Smooth muscle cell (in vitro differentiated cells): ENCODE measurements at regions not wholly inside any gene's neighbourhood (a gene's known extent, or its start where the extent isn't known, plus 50 kb on each side); places are given as distances from the start of the nearest gene placed in this dataset.

Experiments
- DNase-seq: peaks from one replicate; lab custom pipeline; 2025; ENCODE audit not compliant: unreplicated experiment; lab: John Stamatoyannopoulos, UW
- H2AFZ ChIP-seq: fragments of 200-600 bp; sonication (generic); 2 replicates; pipeline ENCODE4 v1.6.0; 2016; ENCODE audit warnings: antibody characterized with exemption, low read depth, mild to moderate bottlenecking
- H3F3A ChIP-seq: fragments of 200-600 bp; sonication (generic); 2 replicates; pipeline ENCODE4 v1.6.0; 2017; ENCODE audit warnings: antibody characterized with exemption, low read depth
- H3K27ac ChIP-seq: fragments of 200-600 bp; sonication (generic); 2 replicates; pipeline ENCODE4 v1.5.1; 2016; ENCODE audit warnings: low read depth, mild to moderate bottlenecking
- H3K27me3 ChIP-seq: fragments of 200-600 bp; sonication (generic); 2 replicates; pipeline ENCODE4 v1.6.1; 2016; ENCODE audit warnings: low read depth, mild to moderate bottlenecking
- H3K36me3 ChIP-seq: fragments of 200-600 bp; sonication (generic); 2 replicates; pipeline ENCODE4 v1.5.1; 2016; ENCODE audit warnings: low read depth
- H3K4me1 ChIP-seq: fragments of 200-600 bp; sonication (generic); 2 replicates; pipeline ENCODE4 v1.5.1; 2016; ENCODE audit warnings: low read depth
- H3K4me2 ChIP-seq: fragments of 200-600 bp; sonication (generic); 2 replicates; pipeline ENCODE4 v1.6.0; 2016; ENCODE audit warnings: mild to moderate bottlenecking
- H3K4me3 ChIP-seq: fragments of 200-600 bp; sonication (generic); 2 replicates; pipeline ENCODE4 v1.5.1; 2016; ENCODE audit warnings: mild to moderate bottlenecking
- H3K79me2 ChIP-seq: fragments of 200-600 bp; sonication (generic); 2 replicates; pipeline ENCODE4 v1.6.0; 2016; ENCODE audit warnings: low read depth, mild to moderate bottlenecking
- H3K9ac ChIP-seq: fragments of 200-600 bp; sonication (generic); 2 replicates; pipeline ENCODE4 v1.6.0; 2016; ENCODE audit warnings: low read depth
- H3K9me3 ChIP-seq: fragments of 200-600 bp; sonication (generic); replicated peaks from 2 replicates; pipeline ENCODE4 v1.5.1; 2016; ENCODE audit warnings: low read depth
- H4K20me1 ChIP-seq: fragments of 200-600 bp; sonication (generic); 2 replicates; pipeline ENCODE4 v1.6.0; 2016; ENCODE audit warnings: low read depth
- WGBS: methylation state at CpG from one replicate; pipeline ENCODE4 v1.1.7; 2016; ENCODE audit warnings: low lambda C conversion rate; 5-methylcytosine and 5-hydroxymethylcytosine counted together
- TF ChIP-seq, protein P1 (sequence below): fragments of 200-600 bp; sonication (generic); IDR thresholded peaks from 2 replicates; pipeline ENCODE4 v1.5.1; 2017; ENCODE audit warnings: borderline replicate concordance, mild to moderate bottlenecking, antibody characterized with exemption; ENCODE audit not compliant: insufficient read depth, poor library complexity, severe bottlenecking

DNA sequence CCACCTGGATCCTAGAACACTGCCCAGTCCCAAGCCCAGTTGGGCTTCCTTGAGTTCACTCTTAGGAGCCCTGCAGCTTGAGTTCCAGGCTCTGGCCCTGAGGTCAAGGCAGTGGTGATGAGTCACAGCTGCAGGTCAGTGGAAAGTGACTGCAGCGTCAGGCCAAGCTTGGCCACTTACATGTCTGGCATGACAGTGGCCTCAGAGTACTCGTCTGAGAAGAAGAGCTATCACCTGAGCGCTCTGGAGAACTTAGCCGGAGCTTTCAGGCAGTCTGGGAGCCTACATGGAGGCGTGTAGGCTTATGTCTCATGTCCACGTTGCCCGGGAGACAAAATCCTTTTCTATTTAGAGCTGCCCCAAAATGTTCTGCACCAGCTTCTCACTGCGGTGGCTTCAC, 75.6 kb downstream of the ARL6IP4 start:
- H3K79me2 ChIP-seq = no peaks in the 10 kb centered on the region
- no peak overlapping the region for H2AFZ ChIP-seq
- H3F3A ChIP-seq = peaks cover 7% of the 10 kb centered on the region
- H3K9ac ChIP-seq = no peak overlapping the region
- WGBS = 75% methylated on average over 8 of the region's 8 CpGs
- DNase-seq = no peak
- H3K9me3 ChIP-seq = no peaks in the 10 kb centered on the region
- no peaks in the 10 kb centered on the region for H3K27me3 ChIP-seq
- no peak overlapping the region for H3K4me2 ChIP-seq
- no peaks in the 10 kb centered on the region for H3K4me1 ChIP-seq
- TF ChIP-seq, protein P1, sequence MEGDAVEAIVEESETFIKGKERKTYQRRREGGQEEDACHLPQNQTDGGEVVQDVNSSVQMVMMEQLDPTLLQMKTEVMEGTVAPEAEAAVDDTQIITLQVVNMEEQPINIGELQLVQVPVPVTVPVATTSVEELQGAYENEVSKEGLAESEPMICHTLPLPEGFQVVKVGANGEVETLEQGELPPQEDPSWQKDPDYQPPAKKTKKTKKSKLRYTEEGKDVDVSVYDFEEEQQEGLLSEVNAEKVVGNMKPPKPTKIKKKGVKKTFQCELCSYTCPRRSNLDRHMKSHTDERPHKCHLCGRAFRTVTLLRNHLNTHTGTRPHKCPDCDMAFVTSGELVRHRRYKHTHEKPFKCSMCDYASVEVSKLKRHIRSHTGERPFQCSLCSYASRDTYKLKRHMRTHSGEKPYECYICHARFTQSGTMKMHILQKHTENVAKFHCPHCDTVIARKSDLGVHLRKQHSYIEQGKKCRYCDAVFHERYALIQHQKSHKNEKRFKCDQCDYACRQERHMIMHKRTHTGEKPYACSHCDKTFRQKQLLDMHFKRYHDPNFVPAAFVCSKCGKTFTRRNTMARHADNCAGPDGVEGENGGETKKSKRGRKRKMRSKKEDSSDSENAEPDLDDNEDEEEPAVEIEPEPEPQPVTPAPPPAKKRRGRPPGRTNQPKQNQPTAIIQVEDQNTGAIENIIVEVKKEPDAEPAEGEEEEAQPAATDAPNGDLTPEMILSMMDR = no peak
- no peak overlapping the region for H3K27ac ChIP-seq
- peaks cover 6% of the 10 kb centered on the region for H4K20me1 ChIP-seq
- no peak overlapping the region for H3K4me3 ChIP-seq
- no peaks in the 10 kb centered on the region for H3K36me3 ChIP-seq

DNA sequence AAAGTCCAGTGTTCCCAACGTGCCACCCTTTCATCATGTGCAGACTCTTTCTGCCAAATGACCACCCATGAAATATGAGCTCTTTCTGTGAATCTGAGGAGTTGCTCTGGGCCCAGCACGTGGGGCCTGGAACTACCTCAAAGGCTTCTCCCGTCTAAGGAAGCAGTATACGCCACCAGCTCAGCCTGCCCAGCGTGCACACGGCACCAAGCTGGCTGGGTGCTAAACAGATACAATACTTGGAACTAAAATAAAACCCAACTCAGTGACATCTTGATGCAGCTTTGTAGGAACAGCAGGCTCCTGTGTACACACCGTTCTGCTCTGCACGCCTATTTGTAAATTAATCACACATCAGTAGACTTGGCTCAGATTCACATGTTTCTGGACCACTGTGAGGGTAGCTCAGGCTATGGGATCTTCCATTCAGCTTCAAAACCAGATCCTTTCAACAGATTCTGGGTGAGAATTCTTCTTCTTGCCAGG, 74.8 kb downstream of the ARL6IP4 start:
- DNase-seq = no peak

DNA sequence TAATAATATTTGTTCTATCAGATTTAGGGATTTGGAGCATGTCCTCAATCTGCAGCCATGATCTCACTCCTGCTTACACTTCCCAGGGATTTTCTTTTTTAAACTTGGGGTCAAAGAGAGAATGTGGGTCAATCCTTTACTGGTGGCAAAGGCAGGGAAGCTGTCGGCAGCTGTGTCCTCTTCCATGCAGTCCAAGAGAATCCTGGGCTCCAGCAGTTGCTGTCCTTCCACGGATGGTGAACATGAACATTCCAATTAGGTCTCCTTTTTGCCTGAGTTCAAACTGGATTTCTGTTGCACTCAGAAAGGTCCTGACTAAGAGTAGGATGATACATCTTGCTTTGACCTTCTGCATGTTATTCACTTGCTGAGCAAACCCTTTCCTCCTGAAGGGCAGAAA, 73.9 kb downstream of the ARL6IP4 start:
- Histone ChIP-seq H3K27me3 (no peaks in the 10 kb centered on the region), H2AFZ (no peak overlapping the region), H3K4me2 (no peak overlapping the region), H3K27ac (no peak overlapping the region), H3K79me2 (no peaks in the 10 kb centered on the region), H3K4me3 (no peak overlapping the region), H3K4me1 (no peaks in the 10 kb centered on the region), H3K36me3 (no peaks in the 10 kb centered on the region), H3K9me3 (no peaks in the 10 kb centered on the region), H3K9ac (no peak overlapping the region), H3F3A (peaks cover 20% of the 10 kb centered on the region), H4K20me1 (peaks cover 12% of the 10 kb centered on the region)
- TF ChIP-seq, protein P1 = no peak
- WGBS = 96% methylated on average over 2 of the region's 2 CpGs
- DNase-seq = no peak

More for the DNA sequence above, 74.8 kb downstream of the ARL6IP4 start:
- 78% methylated on average over 8 of the region's 8 CpGs for WGBS
- no peaks in the 10 kb centered on the region for H3K9me3 ChIP-seq
- peaks cover 10% of the 10 kb centered on the region for H3F3A ChIP-seq
- no peak overlapping the region for H3K27ac ChIP-seq
- H2AFZ ChIP-seq = no peak overlapping the region
- no peak overlapping the region for H3K4me3 ChIP-seq
- peaks cover 6% of the 10 kb centered on the region for H4K20me1 ChIP-seq
- H3K4me1 ChIP-seq = no peaks in the 10 kb centered on the region
- no peak overlapping the region for H3K4me2 ChIP-seq
- no peaks in the 10 kb centered on the region for H3K27me3 ChIP-seq
- TF ChIP-seq, protein P1 = no peak
- H3K36me3 ChIP-seq = no peaks in the 10 kb centered on the region
- no peak overlapping the region for H3K9ac ChIP-seq
- H3K79me2 ChIP-seq = no peaks in the 10 kb centered on the region

DNA sequence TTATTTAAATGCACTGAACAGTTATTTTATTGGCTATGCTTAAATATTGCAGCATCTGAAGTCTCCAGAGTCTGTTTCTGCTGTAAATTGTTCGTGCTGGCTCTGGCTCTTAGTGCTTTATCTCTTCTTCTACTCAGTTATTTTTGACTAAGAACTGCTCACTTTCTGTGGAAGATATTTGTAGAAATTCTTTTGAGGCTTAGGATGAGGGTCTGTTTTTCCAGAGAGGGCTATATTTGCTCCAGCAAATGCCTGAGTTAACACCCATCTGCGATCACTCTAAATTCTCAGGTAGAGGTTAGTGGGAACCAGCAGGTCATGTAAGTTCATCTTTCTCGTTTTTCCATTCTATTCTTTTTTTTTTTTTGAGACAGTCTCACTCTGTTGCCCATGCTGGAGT, 71.1 kb downstream of the ARL6IP4 start:
- Histone ChIP-seq H3K27ac (peak overlapping the region; percentile 4), H3K4me3 (no peak overlapping the region), H3K79me2 (no peaks in the 10 kb centered on the region), H3K4me1 (no peaks in the 10 kb centered on the region), H3K27me3 (no peaks in the 10 kb centered on the region), H3K36me3 (no peaks in the 10 kb centered on the region), H4K20me1 (peaks cover 7% of the 10 kb centered on the region), H3K9ac (no peak overlapping the region), H3F3A (peaks cover 21% of the 10 kb centered on the region), H3K4me2 (no peak overlapping the region), H3K9me3 (no peaks in the 10 kb centered on the region), H2AFZ (no peak overlapping the region)
- no peak for DNase-seq
- 42% methylated on average over 3 of the region's 3 CpGs for WGBS
- TF ChIP-seq, protein P1 = no peak
